RWPE2 (cell line): ENCODE measurements at regions not wholly inside any gene's neighbourhood (a gene's known extent, or its start where the extent isn't known, plus 50 kb on each side); places are given as distances from the start of the nearest gene placed in this dataset.

ENCODE experiments used
- ATAC-seq: fragments of 200-7000 bp; cut with Tn5 transposase; 3 replicates; pipeline ENCODE4 v1.9.1; 2021; ENCODE audit warnings: low read depth
- DNase-seq: peaks from one replicate; pipeline ENCODE4 v3.0.0-alpha.2; 2020; ENCODE audit warnings: low spot score
- H3K27ac ChIP-seq: fragments of 450-650 bp; 2 replicates; pipeline ENCODE4 v1.5.1; 2017; ENCODE audit warnings: mild to moderate bottlenecking; ENCODE audit not compliant: poor library complexity, severe bottlenecking
- H3K27me3 ChIP-seq: fragments of 250-450 bp; sonication (Bioruptor Pico); 2 replicates; pipeline ENCODE4 v1.5.1; 2021; ENCODE audit warnings: mild to moderate bottlenecking, moderate library complexity; ENCODE audit not compliant: insufficient read depth, poor library complexity, severe bottlenecking
- H3K36me3 ChIP-seq: fragments of 250-450 bp; sonication (Bioruptor Pico); 2 replicates; pipeline ENCODE4 v1.5.1; 2020; ENCODE audit warnings: low read depth, mild to moderate bottlenecking, moderate library complexity
- H3K4me1 ChIP-seq: fragments of 250-450 bp; sonication (Bioruptor Pico); 2 replicates; pipeline ENCODE4 v1.5.1; 2021; ENCODE audit warnings: mild to moderate bottlenecking, moderate library complexity; ENCODE audit not compliant: insufficient read depth, poor library complexity, severe bottlenecking
- H3K4me3 ChIP-seq: fragments of 250-450 bp; sonication (Bioruptor Pico); 2 replicates; pipeline ENCODE4 v1.5.1; 2021; ENCODE audit warnings: mild to moderate bottlenecking, moderate library complexity; ENCODE audit not compliant: severe bottlenecking
- H3K9me3 ChIP-seq: fragments of 250-450 bp; sonication (Bioruptor Pico); 2 replicates; pipeline ENCODE4 v1.5.1; 2021; ENCODE audit warnings: mild to moderate bottlenecking, moderate library complexity; ENCODE audit not compliant: severe bottlenecking
- CTCF ChIP-seq: fragments of 450-650 bp; IDR thresholded peaks from one replicate; pipeline ENCODE4 v1.5.1; 2017; ENCODE audit warnings: mild to moderate bottlenecking, moderate library complexity; ENCODE audit not compliant: poor library complexity, severe bottlenecking

GRCh38 chr6:137664183-137664582 is 170.0 kb upstream of the OLIG3 start:
- H3K36me3 ChIP-seq, result no peaks in the 10 kb centered on the region
- DNase-seq (no peak), ATAC-seq (no peak)
- no peaks in the 10 kb centered on the region for H3K4me1 ChIP-seq
- no peaks in the 10 kb centered on the region for H3K27me3 ChIP-seq
- no peak overlapping the region for H3K4me3 ChIP-seq
- no peak overlapping the region for H3K27ac ChIP-seq
- no peak for TF ChIP-seq CTCF
- H3K9me3 ChIP-seq, result no peaks in the 10 kb centered on the region

GRCh38 chr6:137665342-137665934 is 171.2 kb upstream of the OLIG3 start:
- TF ChIP-seq CTCF, result no peak
- ATAC-seq, result no peak
- no peak for DNase-seq

GRCh38 chr6:137666202-137666774 is 172.1 kb upstream of the OLIG3 start:
- no peaks in the 10 kb centered on the region for H3K4me1 ChIP-seq
- H3K4me3 ChIP-seq, result no peak overlapping the region
- DNase-seq, result no peak
- no peaks in the 10 kb centered on the region for H3K9me3 ChIP-seq
- no peak overlapping the region for H3K27ac ChIP-seq
- no peak for ATAC-seq
- TF ChIP-seq CTCF, result no peak
- H3K27me3 ChIP-seq, result no peaks in the 10 kb centered on the region
- no peaks in the 10 kb centered on the region for H3K36me3 ChIP-seq

More at GRCh38 chr6:137665342-137665934, 171.2 kb upstream of the OLIG3 start:
- Histone ChIP-seq H3K36me3 (no peaks in the 10 kb centered on the region), H3K27ac (no peak overlapping the region), H3K4me1 (no peaks in the 10 kb centered on the region), H3K27me3 (no peaks in the 10 kb centered on the region), H3K4me3 (no peak overlapping the region), H3K9me3 (no peaks in the 10 kb centered on the region)

GRCh38 chr6:137673603-137674002 is 179.4 kb upstream of the OLIG3 start:
- ATAC-seq (no peak), DNase-seq (no peak)
- TF ChIP-seq CTCF, result no peak
- H3K27me3 ChIP-seq, result no peaks in the 10 kb centered on the region
- H3K36me3 ChIP-seq, result no peaks in the 10 kb centered on the region
- H3K4me1 ChIP-seq, result no peaks in the 10 kb centered on the region
- H3K27ac ChIP-seq, result no peak overlapping the region
- H3K4me3 ChIP-seq, result no peak overlapping the region
- no peaks in the 10 kb centered on the region for H3K9me3 ChIP-seq

- no peak overlapping the region for H3K27ac ChIP-seq
- no peak for ATAC-seq
Observed at GRCh38 chr6:137676888-137677287, 182.7 kb upstream of the OLIG3 start.

More at GRCh38 chr6:137676888-137677287, 182.7 kb upstream of the OLIG3 start:
- Histone ChIP-seq H3K9me3 (no peaks in the 10 kb centered on the region), H3K4me3 (no peak overlapping the region), H3K4me1 (peaks cover 7% of the 10 kb centered on the region), H3K27me3 (no peaks in the 10 kb centered on the region), H3K36me3 (no peaks in the 10 kb centered on the region)
- no peak for DNase-seq
- no peak for TF ChIP-seq CTCF
